OCI-LY3 (cell line): ENCODE measurements at regions not wholly inside any gene's neighbourhood (a gene's known extent, or its start where the extent isn't known, plus 50 kb on each side); places are given as distances from the start of the nearest gene placed in this dataset.

ENCODE experiments used
- H2AFZ ChIP-seq: fragments of 200-600, 300-600 bp; shearing (Covaris generic); 2 replicates; pipeline ENCODE4 v1.6.0; 2014; ENCODE audit warnings: antibody characterized with exemption, low read depth, low read length
- H3K27ac ChIP-seq: fragments of 200-600, 300-600 bp; sonication (generic); 2 replicates; pipeline ENCODE4 v1.5.1; 2014; ENCODE audit warnings: mild to moderate bottlenecking, low read length, moderate library complexity, mixed read lengths
- H3K27me3 ChIP-seq: fragments of 200-600, 300-600 bp; sonication (generic); 2 replicates; pipeline ENCODE4 v1.6.1; 2014; ENCODE audit warnings: low read depth, low read length, mixed read lengths
- H3K36me3 ChIP-seq: fragments of 200-600, 300-600 bp; sonication (generic); replicated peaks from 2 replicates; pipeline ENCODE3; 2014; ENCODE audit warnings: low read depth, low read length, mixed read lengths
- H3K4me1 ChIP-seq: fragments of 300-600, 200-600 bp; sonication (generic); 2 replicates; pipeline ENCODE4 v1.6.1; 2014; ENCODE audit warnings: low read length, mixed read lengths
- H3K4me2 ChIP-seq: fragments of 200-600, 300-600 bp; sonication (generic); 2 replicates; pipeline ENCODE4 v1.6.1; 2014; ENCODE audit warnings: low read length, mixed read lengths
- H3K4me3 ChIP-seq: fragments of 300-600, 200-600 bp; sonication (generic); 2 replicates; pipeline ENCODE4 v1.5.1; 2014; ENCODE audit warnings: antibody characterized with exemption, mild to moderate bottlenecking, low read length, moderate library complexity
- H3K79me2 ChIP-seq: fragments of 300-600, 200-600 bp; shearing (Covaris generic); 2 replicates; pipeline ENCODE4 v1.6.1; 2014; ENCODE audit warnings: mild to moderate bottlenecking, low read length, mixed read lengths
- H3K9ac ChIP-seq: fragments of 300-600, 200-600 bp; shearing (Covaris generic); 2 replicates; pipeline ENCODE4 v1.6.0; 2014; ENCODE audit warnings: mild to moderate bottlenecking, low read length, moderate library complexity
- H3K9me3 ChIP-seq: fragments of 200-600, 300-600 bp; shearing (Covaris generic); 2 replicates; pipeline ENCODE4 v1.6.1; 2014; ENCODE audit warnings: low read length, mixed read lengths; ENCODE audit not compliant: insufficient read depth
- H4K20me1 ChIP-seq: fragments of 200-600, 300-600 bp; sonication (generic); 2 replicates; pipeline ENCODE4 v1.6.1; 2016; ENCODE audit warnings: low read length, mixed read lengths; ENCODE audit not compliant: insufficient read depth
- EZH2phosphoT487 ChIP-seq: fragments of 200-600 bp; shearing (Covaris generic); IDR thresholded peaks from 2 replicates; pipeline ENCODE4 v1.6.1; 2018; ENCODE audit warnings: antibody characterized with exemption, mixed run types, low read depth
- TF ChIP-seq, protein P1 (sequence below): fragments of 200-600, 300-600 bp; sonication (generic); IDR thresholded peaks from 2 replicates; pipeline ENCODE4 v1.5.1; 2014; ENCODE audit warnings: antibody characterized with exemption, low read length, low read depth

GRCh38 chr16:86376837-86377236, 133.5 kb upstream of the FOXF1 start:
- no peak overlapping the region for H2AFZ ChIP-seq
- no peaks in the 10 kb centered on the region for H3K9me3 ChIP-seq
- H3K79me2 ChIP-seq = no peaks in the 10 kb centered on the region
- no peak overlapping the region for H3K9ac ChIP-seq
- no peaks in the 10 kb centered on the region for H3K36me3 ChIP-seq
- H3K27ac ChIP-seq = no peak overlapping the region
- no peak for TF ChIP-seq EZH2phosphoT487
- TF ChIP-seq, protein P1, sequence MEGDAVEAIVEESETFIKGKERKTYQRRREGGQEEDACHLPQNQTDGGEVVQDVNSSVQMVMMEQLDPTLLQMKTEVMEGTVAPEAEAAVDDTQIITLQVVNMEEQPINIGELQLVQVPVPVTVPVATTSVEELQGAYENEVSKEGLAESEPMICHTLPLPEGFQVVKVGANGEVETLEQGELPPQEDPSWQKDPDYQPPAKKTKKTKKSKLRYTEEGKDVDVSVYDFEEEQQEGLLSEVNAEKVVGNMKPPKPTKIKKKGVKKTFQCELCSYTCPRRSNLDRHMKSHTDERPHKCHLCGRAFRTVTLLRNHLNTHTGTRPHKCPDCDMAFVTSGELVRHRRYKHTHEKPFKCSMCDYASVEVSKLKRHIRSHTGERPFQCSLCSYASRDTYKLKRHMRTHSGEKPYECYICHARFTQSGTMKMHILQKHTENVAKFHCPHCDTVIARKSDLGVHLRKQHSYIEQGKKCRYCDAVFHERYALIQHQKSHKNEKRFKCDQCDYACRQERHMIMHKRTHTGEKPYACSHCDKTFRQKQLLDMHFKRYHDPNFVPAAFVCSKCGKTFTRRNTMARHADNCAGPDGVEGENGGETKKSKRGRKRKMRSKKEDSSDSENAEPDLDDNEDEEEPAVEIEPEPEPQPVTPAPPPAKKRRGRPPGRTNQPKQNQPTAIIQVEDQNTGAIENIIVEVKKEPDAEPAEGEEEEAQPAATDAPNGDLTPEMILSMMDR = no peak
- no peak overlapping the region for H3K4me3 ChIP-seq
- no peak overlapping the region for H3K4me2 ChIP-seq
- H3K27me3 ChIP-seq = peaks cover 13% of the 10 kb centered on the region; the same call in 1 of the 2 replicates
- H3K4me1 ChIP-seq = no peaks in the 10 kb centered on the region
- H4K20me1 ChIP-seq = no peaks in the 10 kb centered on the region

- Histone ChIP-seq H3K79me2 (no peaks in the 10 kb centered on the region), H3K9ac (no peak overlapping the region), H3K4me3 (no peak overlapping the region), H3K4me1 (no peaks in the 10 kb centered on the region), H4K20me1 (no peaks in the 10 kb centered on the region), H2AFZ (no peak overlapping the region), H3K27ac (no peak overlapping the region), H3K4me2 (no peak overlapping the region), H3K27me3 (peaks cover 13% of the 10 kb centered on the region; the same call in 1 of the 2 replicates), H3K36me3 (no peaks in the 10 kb centered on the region), H3K9me3 (no peaks in the 10 kb centered on the region)
- TF ChIP-seq, protein P1 = no peak
- no peak for TF ChIP-seq EZH2phosphoT487
These were observed 132.9 kb upstream of the FOXF1 start for GRCh38 chr16:86377251-86378022.

DNA sequence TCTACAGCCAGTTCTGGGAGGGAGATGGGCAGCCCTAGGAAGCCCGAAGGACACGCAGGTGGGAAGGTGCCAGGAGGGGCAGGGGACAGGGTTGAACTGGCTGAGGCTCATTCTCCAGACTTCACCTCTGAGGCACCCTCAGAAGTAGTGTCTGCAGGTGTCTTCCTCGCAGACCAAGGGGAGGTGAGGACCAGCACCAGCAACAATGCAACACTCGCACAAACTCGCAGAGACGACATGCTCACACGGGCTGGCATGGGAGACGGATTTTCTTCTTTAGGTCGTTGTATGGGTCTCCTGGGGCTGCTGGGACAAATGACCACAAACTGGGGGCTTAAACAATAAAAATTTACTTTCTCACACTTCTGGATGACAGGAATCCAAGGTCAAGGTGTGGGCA, 132.2 kb upstream of the FOXF1 start:
- H3K4me3 ChIP-seq = no peak overlapping the region
- H3K79me2 ChIP-seq = no peaks in the 10 kb centered on the region
- no peaks in the 10 kb centered on the region for H3K4me1 ChIP-seq
- no peaks in the 10 kb centered on the region for H3K36me3 ChIP-seq
- H4K20me1 ChIP-seq = no peaks in the 10 kb centered on the region
- H3K4me2 ChIP-seq = no peak overlapping the region
- H3K9me3 ChIP-seq = no peaks in the 10 kb centered on the region
- no peak overlapping the region for H2AFZ ChIP-seq
- no peak overlapping the region for H3K27ac ChIP-seq
- TF ChIP-seq, protein P1 = no peak
- TF ChIP-seq EZH2phosphoT487 = no peak
- peaks cover 13% of the 10 kb centered on the region; the same call in 1 of the 2 replicates for H3K27me3 ChIP-seq
- H3K9ac ChIP-seq = no peak overlapping the region

- Histone ChIP-seq H3K36me3 (no peaks in the 10 kb centered on the region), H3K9me3 (no peaks in the 10 kb centered on the region), H2AFZ (no peak overlapping the region), H3K9ac (no peak overlapping the region), H3K4me1 (no peaks in the 10 kb centered on the region), H3K4me2 (no peak overlapping the region), H3K27ac (no peak overlapping the region), H4K20me1 (no peaks in the 10 kb centered on the region), H3K79me2 (no peaks in the 10 kb centered on the region), H3K4me3 (no peak overlapping the region), H3K27me3 (peaks cover 13% of the 10 kb centered on the region; the same call in 1 of the 2 replicates)
- TF ChIP-seq, protein P1 = no peak
- no peak for TF ChIP-seq EZH2phosphoT487
These were observed 131.4 kb upstream of the FOXF1 start for GRCh38 chr16:86378831-86379504.
